ENCODE measurements at regions not wholly inside any gene's neighbourhood (a gene's known extent, or its start where the extent isn't known, plus 50 kb on each side); places are given as distances from the start of the nearest gene placed in this dataset.

GRCh38 chr10:23608926-23609325 lies 170.1 kb downstream of the OTUD1 start:
- TF ChIP-seq CTCF (IDR thresholded peaks at IDR 0.05) (no peak), POLR2A (IDR thresholded peaks at IDR 0.05) (no peak), POLR2AphosphoS5 (IDR thresholded peaks at IDR 0.05) (no peak)

All from sigmoid colon (tissue), 4 donors.